ENCODE measurements at regions not wholly inside any gene's neighbourhood (a gene's known extent, or its start where the extent isn't known, plus 50 kb on each side); places are given as distances from the start of the nearest gene placed in this dataset.

GRCh38 chr2:189344043-189344442 lies 97.2 kb upstream of the WDR75 start:
- no peaks in the 10 kb centered on the region for H3K27me3 ChIP-seq (ENCODE audit: insufficient read depth, low read length)
- no peaks in the 10 kb centered on the region for H3F3A ChIP-seq (ENCODE audit: insufficient read depth, low read length)
- H3K27ac ChIP-seq (ENCODE audit: low read depth, low read length, poor library complexity, severe bottlenecking) = no peak overlapping the region
- no peaks in the 10 kb centered on the region for H3K79me2 ChIP-seq (ENCODE audit: insufficient read depth, low read length)
- H3K4me2 ChIP-seq (ENCODE audit: low read length) = no peak overlapping the region
- H3K36me3 ChIP-seq (ENCODE audit: insufficient read depth, low read length) = no peaks in the 10 kb centered on the region
- H3K9ac ChIP-seq (ENCODE audit: low read length) = no peak overlapping the region
- TF ChIP-seq EZH2 (IDR thresholded peaks at IDR 0.05; ENCODE audit: borderline replicate concordance, low read length) (no peak), CTCF (IDR thresholded peaks at IDR 0.05; ENCODE audit: low read length) (no peak)
- H4K20me1 ChIP-seq (ENCODE audit: insufficient read depth, low read length) = no peaks in the 10 kb centered on the region
- H3K9me2 ChIP-seq (ENCODE audit: low read depth, low read length) = no peaks in the 10 kb centered on the region
- no peak overlapping the region for H2AFZ ChIP-seq (ENCODE audit: low read length)
- no peaks in the 10 kb centered on the region for H3K4me1 ChIP-seq (ENCODE audit: insufficient read depth, low read length, severe bottlenecking)
- no peak overlapping the region for H3K4me3 ChIP-seq (ENCODE audit: low read depth, low read length, poor library complexity, severe bottlenecking)
- H3K9me3 ChIP-seq (ENCODE audit: low read length) = no peaks in the 10 kb centered on the region

DNA sequence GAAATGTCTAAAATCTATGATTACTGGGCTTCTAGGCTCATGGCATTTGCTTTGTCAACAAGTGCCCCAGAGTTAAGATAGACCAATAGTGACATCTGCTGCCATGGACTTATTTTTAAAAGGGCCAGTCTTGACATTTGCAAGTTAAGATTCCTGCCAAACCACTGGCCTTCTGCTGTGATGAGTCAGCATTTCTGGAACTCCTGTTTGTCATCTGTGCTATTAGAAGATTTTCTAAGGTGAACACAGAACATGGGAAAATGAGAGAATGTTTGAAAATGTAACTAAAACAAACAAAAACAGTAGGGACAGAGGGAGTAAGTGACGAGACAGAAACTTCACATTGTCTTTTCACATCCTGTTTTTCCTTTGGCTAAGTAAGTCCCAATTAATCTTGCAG lies 93.7 kb upstream of the WDR75 start:
- Histone ChIP-seq H3K27me3 (ENCODE audit: insufficient read depth, low read length) (no peaks in the 10 kb centered on the region), H3K9me2 (ENCODE audit: low read depth, low read length) (no peaks in the 10 kb centered on the region), H3F3A (ENCODE audit: insufficient read depth, low read length) (no peaks in the 10 kb centered on the region), H3K9me3 (ENCODE audit: low read length) (no peaks in the 10 kb centered on the region), H3K9ac (ENCODE audit: low read length) (no peak overlapping the region), H3K4me3 (ENCODE audit: low read depth, low read length, poor library complexity, severe bottlenecking) (no peak overlapping the region), H3K4me1 (ENCODE audit: insufficient read depth, low read length, severe bottlenecking) (no peaks in the 10 kb centered on the region), H3K79me2 (ENCODE audit: insufficient read depth, low read length) (no peaks in the 10 kb centered on the region), H3K36me3 (ENCODE audit: insufficient read depth, low read length) (no peaks in the 10 kb centered on the region), H3K27ac (ENCODE audit: low read depth, low read length, poor library complexity, severe bottlenecking) (no peak overlapping the region), H3K4me2 (ENCODE audit: low read length) (no peak overlapping the region), H2AFZ (ENCODE audit: low read length) (no peak overlapping the region), H4K20me1 (ENCODE audit: insufficient read depth, low read length) (no peaks in the 10 kb centered on the region)
- no peak for TF ChIP-seq CTCF (IDR thresholded peaks at IDR 0.05; ENCODE audit: low read length)
- no peak for TF ChIP-seq EZH2 (IDR thresholded peaks at IDR 0.05; ENCODE audit: borderline replicate concordance, low read length)

- Histone ChIP-seq H3K27me3 (ENCODE audit: insufficient read depth, low read length) (no peaks in the 10 kb centered on the region), H4K20me1 (ENCODE audit: insufficient read depth, low read length) (no peaks in the 10 kb centered on the region), H3K79me2 (ENCODE audit: insufficient read depth, low read length) (no peaks in the 10 kb centered on the region), H3F3A (ENCODE audit: insufficient read depth, low read length) (no peaks in the 10 kb centered on the region), H2AFZ (ENCODE audit: low read length) (no peak overlapping the region), H3K4me2 (ENCODE audit: low read length) (no peak overlapping the region), H3K9me2 (ENCODE audit: low read depth, low read length) (no peaks in the 10 kb centered on the region), H3K4me1 (ENCODE audit: insufficient read depth, low read length, severe bottlenecking) (no peaks in the 10 kb centered on the region), H3K27ac (ENCODE audit: low read depth, low read length, poor library complexity, severe bottlenecking) (no peak overlapping the region), H3K9me3 (ENCODE audit: low read length) (no peaks in the 10 kb centered on the region), H3K4me3 (ENCODE audit: low read depth, low read length, poor library complexity, severe bottlenecking) (no peak overlapping the region), H3K36me3 (ENCODE audit: insufficient read depth, low read length) (no peaks in the 10 kb centered on the region), H3K9ac (ENCODE audit: low read length) (no peak overlapping the region)
- TF ChIP-seq EZH2 (IDR thresholded peaks at IDR 0.05; ENCODE audit: borderline replicate concordance, low read length) (no peak), CTCF (IDR thresholded peaks at IDR 0.05; ENCODE audit: low read length) (no peak)
Measured at GRCh38 chr2:189348369-189348768, 92.9 kb upstream of the WDR75 start.
